Activated T-helper 1 cell treated with anti-CD3 and anti-CD28 coated beads, Interleukin-2, amount 50 U/mL, for 16 hours (primary cell): ENCODE measurements at regions not wholly inside any gene's neighbourhood (a gene's known extent, or its start where the extent isn't known, plus 50 kb on each side); places are given as distances from the start of the nearest gene placed in this dataset.
"Not testable (repeated sequence)": the region's sequence is repeated elsewhere in the genome, so short reads cannot be mapped to it uniquely, and the experiment has no call there.

Experiments used
- DNase-seq, 2 donors: peaks; one replicate each; pipeline ENCODE4 v3.0.0-alpha.2; 2020; ENCODE audit warnings: low read depth in 1 of 2, low spot score in 1 of 2

DNA sequence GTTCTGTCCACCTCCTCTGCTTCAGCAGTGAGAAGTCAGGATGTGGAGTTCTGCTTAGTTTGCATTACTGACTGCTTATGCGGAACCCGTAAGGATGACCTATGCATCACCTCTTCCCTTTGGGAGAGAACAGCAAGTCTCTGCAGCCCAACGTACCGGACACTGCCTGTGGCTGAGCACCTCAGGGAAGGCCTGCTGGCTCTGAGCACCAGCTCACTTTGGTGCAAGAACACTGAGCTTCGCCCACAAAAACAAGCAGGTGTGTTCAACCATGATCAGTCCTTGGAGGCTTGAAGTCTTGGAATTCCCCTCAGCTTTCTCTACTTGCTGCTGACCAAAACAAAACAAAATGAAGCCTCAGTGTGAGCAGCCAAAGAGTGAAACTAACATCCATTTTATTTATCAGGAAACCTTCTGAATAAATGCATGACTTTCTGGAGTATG lies 52.7 kb upstream of the NCK2 start:
- no peak for DNase-seq

DNA sequence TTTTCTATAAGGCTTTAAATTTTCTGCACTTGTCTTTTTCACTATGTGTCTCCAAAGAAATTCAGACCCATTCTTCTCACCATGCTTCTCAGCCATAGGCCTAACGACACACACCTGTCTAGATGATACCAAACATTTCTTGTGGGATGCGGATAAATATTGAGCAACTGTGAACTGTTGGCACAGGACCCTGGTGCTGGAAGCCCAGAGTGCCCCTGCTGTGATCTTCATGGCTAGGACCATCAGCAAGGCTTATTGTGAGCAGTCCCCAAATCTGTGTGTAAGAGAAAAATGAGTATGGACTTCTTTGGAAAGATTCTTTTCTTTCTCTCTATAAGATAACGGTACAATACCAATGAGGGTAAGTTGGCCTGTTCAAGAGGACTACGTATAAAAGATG lies 54.1 kb upstream of the NCK2 start:
- no peak for DNase-seq

DNA sequence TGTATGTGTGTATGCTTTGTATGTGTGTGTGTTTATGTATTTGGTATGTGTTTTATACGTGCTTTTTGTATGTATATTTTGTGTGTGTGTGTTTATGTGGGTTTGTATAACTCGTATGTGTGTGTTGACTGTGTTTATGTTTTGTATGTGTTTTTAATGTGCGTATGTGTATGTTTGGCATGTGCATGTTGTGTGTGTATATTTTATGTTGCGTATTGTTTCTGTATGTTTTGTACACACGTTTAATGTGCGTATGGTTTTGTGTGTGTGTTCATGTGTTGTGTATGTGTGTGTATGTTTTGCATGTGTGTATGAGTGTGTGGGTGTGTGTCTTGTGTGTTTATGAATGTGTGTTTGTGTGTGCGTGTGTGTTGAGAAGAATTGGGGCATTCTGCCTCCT lies 55.2 kb upstream of the NCK2 start:
- DNase-seq: no peak

DNA sequence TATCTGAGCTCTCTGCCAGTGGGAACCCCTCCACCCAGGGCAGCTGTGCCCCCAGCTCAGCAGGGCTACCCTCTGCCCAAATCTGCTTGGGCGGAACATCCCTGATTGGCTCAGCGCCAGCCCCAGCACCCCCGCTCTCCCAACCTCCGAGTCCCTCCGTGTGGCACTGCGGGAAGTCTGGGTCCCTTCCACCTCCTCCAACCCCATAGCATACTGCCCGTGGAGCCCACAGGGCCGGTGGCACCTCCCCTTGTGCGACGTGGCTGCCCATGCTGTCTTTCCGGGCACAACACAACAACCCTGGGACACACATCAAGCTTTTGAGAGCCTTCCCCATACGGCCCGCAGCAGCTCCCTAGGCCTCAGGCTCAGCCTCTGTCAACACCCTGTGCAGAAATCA lies 55.8 kb upstream of the NCK2 start:
- no peak for DNase-seq

DNA sequence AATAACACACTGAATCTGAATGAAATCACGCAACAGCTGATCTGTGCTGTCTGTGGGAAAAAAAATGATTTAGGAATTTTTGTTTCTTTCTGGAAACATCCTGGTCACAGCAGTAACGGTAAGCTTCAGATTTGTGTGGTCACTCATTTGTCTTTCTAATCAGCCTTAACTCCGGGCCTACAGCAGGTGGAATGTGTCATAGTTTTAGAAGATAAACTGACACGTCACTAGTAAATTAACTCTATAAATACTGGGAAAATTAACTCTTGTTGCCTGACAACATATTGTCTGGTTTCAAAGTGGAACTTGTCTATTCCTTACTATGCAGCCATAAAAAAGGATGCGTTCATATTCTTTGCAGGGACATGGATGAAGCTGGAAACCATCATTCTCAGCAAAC lies 58.1 kb upstream of the NCK2 start:
- no peak for DNase-seq

DNA sequence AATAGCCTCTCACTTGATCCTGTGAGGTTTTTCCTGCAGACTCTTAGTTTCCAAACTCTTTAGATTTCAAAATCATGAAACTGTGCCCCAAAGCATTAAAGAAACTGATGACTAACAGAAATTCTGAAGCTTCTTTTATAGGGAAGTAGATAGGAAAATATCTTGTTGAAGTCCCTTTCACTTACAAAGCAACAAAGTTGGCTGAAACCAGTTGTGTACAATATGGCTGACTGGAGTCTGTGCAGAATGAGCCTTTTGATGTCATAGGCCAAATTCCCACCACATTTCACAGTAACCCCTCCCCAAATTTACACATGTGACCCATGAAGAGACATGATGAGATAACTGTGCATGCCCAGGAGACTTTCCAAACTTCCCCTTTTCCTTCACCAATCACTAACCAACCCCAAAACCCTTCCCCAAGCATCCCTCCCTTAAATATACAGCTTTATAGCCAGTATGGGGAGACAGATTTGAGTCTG lies 61.7 kb upstream of the NCK2 start:
- no peak for DNase-seq

DNA sequence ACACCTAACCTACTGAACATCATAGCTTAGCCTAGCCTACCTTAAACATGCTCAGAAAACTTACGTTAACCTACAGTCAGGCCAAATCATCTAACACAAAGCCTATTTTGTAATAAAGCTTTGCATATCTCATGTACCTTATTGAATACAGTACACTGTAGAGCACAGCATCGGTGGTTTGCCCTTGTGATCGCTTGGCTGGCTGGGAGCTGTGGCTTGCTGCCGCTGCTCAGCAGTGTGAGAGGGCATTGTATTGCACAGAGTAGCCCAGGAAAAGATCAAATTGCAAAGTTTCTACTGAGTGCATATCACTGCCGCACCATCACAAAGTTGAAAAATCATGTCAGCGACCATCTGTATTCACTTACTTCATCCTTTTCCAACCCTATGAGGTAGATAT lies 62.3 kb upstream of the NCK2 start:
- no peak for DNase-seq

DNA sequence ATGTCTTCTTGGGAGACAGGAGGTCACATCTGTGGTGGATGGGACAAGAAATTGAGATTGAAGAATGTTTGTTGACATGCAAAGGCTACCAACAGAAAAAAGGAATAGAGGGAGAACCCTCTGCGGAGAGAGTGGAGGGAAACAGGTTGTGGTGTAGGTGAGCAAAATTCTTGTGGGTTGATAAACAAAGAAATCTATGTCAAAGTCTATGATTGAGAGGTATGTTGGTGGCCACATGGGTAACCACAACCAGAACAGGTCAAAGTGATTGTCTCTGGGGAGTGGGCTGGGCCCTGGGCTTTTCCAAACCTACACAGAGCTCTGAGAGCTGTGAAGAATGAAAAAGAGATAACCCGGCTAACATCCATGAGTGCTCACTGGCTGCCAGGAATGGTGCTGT lies 62.8 kb upstream of the NCK2 start:
- no peak for DNase-seq

DNA sequence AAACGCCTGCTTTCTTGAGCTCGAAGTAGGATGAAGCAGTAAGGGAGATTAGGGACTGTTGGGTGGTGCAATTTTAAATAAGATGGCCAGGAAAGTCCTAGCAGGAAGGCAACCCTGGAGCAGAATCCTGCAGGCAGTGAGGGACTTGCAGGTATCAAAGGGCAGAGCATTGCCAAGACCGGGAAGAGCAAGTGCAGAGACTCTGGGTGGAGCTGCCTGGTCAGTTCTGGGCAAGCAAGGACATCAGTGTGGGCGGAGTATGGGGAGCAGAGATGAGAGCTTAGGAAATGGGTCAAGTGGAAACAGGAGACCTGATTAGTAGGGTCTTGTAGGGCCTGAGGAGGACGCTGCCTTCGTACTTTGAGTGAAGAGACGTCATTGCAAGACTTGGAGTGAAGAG lies 64.4 kb upstream of the NCK2 start:
- DNase-seq: no peak

DNA sequence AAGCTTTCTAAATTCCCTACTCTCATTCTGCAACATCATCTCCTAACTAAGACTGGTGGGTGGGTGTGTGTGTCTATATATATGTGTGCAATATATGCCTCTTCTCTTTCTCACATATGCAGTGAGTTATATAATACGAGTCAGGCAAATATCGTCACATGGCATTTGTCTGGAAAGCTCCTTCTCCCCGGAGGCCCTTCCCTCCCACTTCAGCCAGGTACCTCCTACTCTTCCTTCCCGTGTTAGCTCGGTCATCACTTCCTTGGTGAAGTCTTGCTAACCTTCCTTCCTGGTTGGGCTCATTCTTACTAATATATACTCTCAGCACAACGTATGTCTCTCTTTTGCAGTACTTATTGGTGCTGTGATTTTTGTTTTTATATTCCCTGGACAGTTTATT lies 66.4 kb upstream of the NCK2 start:
- DNase-seq: no peak

DNA sequence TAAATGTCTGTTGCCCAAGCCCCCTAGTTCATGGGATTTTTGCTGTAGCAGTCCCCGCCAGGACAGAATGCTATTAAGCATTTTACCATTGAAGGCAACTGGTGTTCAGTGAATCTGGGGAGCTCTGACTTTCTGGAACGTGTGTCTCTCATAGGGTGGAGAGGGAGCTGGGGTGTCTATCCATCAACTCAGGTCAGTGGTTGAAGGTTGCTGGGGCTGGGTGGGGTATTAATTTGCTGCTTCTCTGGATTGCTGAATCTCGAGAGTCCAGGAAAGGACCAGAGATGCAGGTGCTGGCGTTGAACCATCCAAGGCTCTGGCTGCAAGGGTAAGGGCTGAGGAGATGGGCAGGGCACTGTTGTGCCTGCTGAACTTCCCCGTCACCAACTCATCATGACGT lies 66.8 kb upstream of the NCK2 start:
- DNase-seq: no peak

DNA sequence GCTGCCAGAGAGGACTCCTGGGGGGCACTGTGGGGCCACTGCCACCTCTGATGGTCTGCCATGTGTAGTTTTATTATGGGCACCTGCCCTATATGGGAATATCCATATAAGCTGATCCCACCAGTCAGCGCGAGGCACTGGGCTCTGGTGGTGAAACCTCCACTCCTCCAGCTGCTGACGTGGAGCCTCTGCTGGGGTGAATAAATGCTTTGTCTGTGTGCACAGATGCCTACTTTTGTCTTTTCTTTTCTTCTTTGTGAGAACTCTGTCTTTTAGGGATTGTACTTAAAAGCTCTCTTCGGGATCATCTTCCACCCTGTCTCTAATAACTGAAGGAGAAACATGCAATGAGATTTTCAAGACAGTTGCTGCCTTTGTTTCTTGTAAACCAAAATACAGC lies 68.9 kb upstream of the NCK2 start:
- DNase-seq: no peak

DNA sequence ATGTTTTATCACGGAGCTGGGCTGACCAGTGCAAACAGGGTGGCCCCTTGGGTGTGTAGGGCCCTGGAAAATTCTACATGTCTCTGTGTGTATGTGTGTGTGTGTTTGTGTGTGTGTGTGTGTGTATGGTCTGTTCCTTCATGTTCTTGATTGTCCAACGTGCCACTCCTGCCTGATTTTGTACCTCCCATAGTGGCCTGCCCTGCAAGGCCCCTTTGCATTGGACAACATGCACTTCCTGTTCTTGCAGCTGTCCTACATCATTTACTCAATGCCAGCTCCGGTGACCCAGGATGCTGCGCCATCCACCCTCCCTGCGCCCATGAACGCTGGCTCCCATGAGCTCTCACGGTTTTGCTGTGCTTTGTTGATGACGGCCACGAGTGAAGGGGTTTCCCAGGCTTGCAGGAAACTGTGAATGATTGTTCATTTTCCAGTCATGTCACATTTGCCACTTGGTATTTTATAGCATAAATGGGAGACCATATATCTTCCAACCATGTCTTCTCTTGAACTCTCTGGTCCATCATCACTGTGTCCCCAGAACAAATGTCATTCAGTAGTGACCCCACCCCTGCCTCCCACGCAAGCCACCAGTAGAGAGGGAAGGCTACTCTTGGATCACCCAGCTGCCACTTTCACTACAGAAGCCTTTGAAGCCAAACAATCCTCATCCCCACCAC lies 69.7 kb upstream of the NCK2 start:
- no peak for DNase-seq

DNA sequence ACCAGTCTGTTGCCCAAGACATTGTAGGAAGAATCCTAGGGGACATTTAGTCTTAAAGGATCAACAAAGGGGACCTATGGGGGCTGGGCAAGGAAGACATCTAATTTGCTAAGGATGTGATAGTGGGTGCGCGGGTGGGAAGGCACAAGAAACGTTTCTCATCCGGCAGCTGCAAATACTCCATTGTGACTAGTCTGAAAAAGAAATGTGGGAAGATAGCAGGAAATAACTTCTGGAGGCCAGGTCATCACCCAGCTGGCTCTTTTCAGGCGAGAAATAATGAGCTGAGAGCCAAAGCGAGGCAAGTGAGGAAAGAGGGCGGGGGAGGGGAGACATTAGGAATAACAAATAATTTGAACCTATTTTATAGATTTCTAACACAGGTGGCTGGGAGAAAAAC lies 70.3 kb upstream of the NCK2 start:
- DNase-seq: no peak

DNA sequence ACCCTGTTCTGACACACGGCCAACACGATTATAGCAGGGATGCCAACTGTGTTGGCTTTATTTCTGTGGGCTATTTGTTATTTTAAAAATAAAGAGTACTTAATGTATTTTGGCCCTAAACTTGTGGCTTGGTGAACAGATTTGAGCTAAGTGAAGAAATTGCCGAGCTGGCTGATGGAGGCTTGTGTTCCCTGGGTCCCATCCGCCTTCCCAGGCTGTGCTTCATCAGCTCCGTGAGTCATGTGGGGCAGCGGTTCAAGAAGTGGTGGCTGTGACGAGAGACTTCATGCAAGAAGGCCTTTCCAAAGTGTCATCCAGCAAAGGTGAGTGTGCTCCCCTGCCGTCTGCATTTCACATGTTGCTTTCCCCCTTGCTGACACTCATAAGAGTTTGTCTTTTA lies 73.6 kb upstream of the NCK2 start:
- DNase-seq: no peak

DNA sequence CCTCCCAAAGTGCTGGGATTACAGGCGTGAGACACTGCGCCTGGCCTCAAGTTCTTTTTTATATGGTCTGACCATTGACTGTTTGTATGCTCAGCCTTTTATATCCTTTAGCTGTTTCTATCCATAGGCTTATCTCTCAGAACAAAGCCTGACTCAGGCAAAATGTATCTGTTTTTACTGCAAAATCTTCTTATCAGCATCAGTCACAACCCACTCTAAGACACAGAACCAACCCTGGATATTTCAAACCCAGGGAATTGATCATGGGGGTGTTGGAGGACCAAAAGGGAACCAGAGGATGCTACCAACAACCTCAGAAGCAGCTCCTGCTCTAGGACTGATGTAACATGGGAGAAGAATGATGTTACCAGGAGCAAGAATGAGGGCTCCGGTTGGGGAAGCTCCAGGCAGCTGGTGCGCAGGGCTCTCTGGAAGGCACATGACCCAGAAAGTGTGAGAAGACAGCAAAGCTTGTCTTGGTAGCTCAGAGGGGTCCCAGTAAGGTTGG lies 75.3 kb upstream of the NCK2 start:
- DNase-seq: no peak

DNA sequence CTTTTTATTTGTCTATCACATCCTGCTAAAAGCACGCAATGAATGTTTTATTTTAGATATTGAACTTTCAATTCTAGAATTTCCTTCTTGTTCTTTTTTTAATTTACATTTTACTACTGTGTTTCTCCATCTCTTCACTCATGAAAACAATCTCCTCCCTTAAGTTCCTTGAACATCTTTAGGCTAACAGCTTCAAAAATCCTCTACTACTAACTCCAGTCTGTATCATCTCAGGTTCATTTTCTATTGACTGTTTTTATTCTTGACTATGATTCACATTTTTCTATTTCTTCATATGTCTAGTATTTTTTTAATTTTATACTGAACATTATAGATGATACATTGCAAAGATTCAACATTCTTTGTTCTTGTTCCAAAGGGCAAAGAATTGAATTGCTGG lies 79.2 kb upstream of the NCK2 start:
- DNase-seq: no peak

DNA sequence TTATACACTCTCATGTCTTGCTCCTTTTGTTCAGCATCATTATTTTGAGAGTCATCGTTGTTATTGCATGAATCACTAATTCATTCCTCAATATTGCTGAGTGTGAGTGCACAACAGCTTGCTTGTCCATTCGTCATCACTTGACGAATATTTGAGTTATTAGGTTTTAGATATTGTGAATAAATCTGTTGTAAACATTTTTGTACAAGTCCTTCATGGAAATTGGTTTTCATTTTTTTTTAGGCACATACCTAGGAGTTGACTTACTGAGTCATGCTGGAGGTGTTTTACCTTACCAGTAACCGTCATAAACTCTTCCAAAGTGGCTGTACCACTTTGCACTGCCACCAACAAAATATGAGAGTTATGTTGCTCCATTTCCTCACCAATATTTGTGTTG lies 84.2 kb upstream of the NCK2 start:
- no peak for DNase-seq

DNA sequence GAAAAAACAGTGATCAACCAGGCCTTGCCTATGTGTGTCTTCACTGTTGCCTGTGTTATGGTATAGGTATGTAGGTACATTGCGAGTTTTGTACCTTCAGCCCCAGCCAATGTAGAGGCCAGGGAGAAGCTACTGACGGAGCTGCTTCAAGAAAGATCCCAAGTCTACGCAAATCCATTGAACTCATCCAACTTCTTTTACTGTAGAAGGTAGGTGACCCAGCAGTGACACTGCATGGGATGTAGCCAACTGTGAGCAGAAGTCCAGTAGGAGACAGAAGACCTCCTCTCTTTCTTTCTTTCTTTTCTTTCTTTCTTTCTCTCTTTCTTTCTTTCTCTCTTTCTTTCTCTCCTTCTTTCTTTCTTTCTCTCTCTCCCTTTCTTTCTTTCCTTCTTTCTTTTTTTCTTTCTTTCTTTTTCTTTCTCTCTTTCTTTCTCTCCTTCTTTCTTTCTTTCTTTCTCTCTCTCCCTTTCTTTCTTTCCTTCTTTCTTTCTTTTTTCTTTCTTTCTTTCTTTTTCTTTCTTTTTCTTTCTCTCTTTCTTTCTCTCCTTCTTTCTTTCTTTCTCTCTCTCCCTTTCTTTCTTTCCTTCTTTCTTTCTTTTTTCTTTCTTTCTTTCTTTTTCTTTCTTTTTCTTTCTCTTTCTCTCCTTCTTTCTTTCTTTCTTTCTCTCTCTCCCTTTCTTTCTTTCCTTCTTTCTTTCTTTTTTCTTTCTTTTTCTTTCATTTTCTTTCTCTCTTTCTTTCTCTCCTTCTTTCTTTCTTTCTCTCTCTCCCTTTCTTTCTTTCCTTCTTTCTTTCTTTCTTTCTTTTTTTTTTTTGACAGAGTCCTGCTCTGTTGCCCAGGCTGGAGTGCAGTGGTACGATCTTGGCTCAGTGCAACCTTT lies 88.7 kb upstream of the NCK2 start:
- DNase-seq: not testable (repeated sequence)

DNA sequence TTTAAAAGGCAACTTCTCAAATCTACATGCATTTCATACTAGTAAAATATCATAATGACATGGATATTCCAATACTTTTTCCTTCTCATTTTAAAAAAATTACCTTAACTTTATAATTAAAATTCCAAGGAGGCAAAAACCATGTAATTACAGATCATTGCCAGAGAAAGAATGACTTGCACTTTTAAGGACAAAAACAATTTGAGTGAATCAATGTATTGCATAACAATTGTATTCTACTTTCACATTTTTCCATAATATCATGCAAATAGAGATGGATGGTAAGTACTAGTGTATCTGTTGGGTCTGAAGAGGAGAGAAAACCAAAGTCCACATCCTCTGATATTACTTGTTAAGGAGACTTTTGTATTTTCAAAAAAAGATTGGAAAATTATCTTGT lies 89.5 kb upstream of the NCK2 start:
- no peak for DNase-seq

DNA sequence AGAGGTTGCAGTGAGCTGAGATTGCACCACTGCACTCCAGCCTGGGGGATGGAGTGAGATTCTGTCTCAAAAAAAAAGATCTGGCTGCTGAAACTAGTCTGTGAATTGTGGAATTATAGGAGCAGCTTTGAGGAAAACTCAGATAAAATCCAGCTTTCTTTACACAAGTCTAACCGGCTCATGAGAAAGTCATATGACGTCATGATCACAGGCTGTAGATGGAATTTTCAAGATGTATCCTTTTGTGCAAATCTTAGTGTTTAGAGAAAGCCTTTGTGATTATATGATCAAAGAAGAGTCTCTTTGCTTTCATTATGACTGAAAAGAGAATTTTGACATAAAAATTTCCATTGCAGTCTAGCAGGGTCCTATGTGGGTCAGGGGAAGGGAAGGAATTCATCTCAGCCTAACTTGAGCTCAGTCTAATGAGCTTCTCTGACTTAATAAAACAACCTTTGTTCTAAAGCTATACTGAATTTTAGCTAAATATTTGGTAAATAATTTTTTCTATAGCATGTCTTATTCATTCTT lies 90.2 kb upstream of the NCK2 start:
- DNase-seq: no peak

DNA sequence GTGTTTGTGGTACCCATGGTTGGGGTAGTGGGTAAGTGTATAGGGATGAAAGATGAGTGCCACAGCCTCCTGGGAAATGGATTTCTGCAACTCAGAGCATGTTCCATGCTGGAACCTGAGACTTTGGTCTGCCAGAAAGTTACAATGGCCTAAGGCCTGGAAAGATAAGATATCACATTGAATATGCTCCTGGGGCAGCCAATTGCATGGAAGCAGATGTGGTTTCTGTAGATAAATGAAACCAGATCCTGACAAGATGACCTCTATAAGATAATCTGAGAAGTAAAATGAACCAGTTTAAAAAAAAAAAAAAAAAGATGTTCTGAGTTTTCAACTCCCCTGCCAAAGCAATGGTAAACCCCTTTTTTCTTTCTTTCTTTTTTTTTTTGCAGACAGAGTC lies 91.4 kb upstream of the NCK2 start:
- DNase-seq: no peak
